ENCODE measurements at regions not wholly inside any gene's neighbourhood (a gene's known extent, or its start where the extent isn't known, plus 50 kb on each side); places are given as distances from the start of the nearest gene placed in this dataset.

DNA sequence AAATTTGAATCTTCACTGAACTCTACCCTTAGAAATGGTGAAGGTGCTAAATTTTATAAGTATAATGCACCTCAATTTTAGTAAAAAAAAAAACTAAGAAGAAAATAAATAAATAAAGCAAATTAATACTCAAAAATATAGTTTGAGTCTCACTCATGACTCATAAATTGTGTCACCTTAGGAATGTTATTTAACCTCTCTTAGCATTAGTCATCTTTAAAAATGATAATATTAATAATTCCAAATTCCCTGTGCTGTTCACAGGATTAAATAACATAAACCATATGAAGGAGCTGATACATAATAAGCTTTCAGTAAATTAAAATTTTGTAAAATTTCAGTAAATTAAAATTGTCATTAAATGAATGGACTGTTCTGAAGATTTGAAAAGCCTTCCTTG, 339.8 kb upstream of the RGMB start:
- TF ChIP-seq, protein P1, sequence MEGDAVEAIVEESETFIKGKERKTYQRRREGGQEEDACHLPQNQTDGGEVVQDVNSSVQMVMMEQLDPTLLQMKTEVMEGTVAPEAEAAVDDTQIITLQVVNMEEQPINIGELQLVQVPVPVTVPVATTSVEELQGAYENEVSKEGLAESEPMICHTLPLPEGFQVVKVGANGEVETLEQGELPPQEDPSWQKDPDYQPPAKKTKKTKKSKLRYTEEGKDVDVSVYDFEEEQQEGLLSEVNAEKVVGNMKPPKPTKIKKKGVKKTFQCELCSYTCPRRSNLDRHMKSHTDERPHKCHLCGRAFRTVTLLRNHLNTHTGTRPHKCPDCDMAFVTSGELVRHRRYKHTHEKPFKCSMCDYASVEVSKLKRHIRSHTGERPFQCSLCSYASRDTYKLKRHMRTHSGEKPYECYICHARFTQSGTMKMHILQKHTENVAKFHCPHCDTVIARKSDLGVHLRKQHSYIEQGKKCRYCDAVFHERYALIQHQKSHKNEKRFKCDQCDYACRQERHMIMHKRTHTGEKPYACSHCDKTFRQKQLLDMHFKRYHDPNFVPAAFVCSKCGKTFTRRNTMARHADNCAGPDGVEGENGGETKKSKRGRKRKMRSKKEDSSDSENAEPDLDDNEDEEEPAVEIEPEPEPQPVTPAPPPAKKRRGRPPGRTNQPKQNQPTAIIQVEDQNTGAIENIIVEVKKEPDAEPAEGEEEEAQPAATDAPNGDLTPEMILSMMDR (IDR thresholded peaks at IDR 0.05; ENCODE audit: poor library complexity, severe bottlenecking): no peak
- TF ChIP-seq EZH2 (IDR thresholded peaks at IDR 0.05; ENCODE audit: borderline replicate concordance, insufficient read depth, low read length, poor library complexity, severe bottlenecking) (no peak), RAD21 (conservative IDR thresholded peaks at IDR 0.05) (no peak), MXI1 (conservative IDR thresholded peaks at IDR 0.05; ENCODE audit: poor library complexity, severe bottlenecking) (no peak)
